Smooth muscle cell (in vitro differentiated cells): ENCODE measurements at regions not wholly inside any gene's neighbourhood (a gene's known extent, or its start where the extent isn't known, plus 50 kb on each side); places are given as distances from the start of the nearest gene placed in this dataset.

Source experiments
- DNase-seq: peaks from one replicate; lab custom pipeline; 2025; ENCODE audit not compliant: unreplicated experiment; lab: John Stamatoyannopoulos, UW
- H2AFZ ChIP-seq: fragments of 200-600 bp; sonication (generic); 2 replicates; pipeline ENCODE4 v1.6.0; 2016; ENCODE audit warnings: antibody characterized with exemption, low read depth, mild to moderate bottlenecking
- H3F3A ChIP-seq: fragments of 200-600 bp; sonication (generic); 2 replicates; pipeline ENCODE4 v1.6.0; 2017; ENCODE audit warnings: antibody characterized with exemption, low read depth
- H3K27ac ChIP-seq: fragments of 200-600 bp; sonication (generic); 2 replicates; pipeline ENCODE4 v1.5.1; 2016; ENCODE audit warnings: low read depth, mild to moderate bottlenecking
- H3K27me3 ChIP-seq: fragments of 200-600 bp; sonication (generic); 2 replicates; pipeline ENCODE4 v1.6.1; 2016; ENCODE audit warnings: low read depth, mild to moderate bottlenecking
- H3K36me3 ChIP-seq: fragments of 200-600 bp; sonication (generic); 2 replicates; pipeline ENCODE4 v1.5.1; 2016; ENCODE audit warnings: low read depth
- H3K4me1 ChIP-seq: fragments of 200-600 bp; sonication (generic); 2 replicates; pipeline ENCODE4 v1.5.1; 2016; ENCODE audit warnings: low read depth
- H3K4me2 ChIP-seq: fragments of 200-600 bp; sonication (generic); 2 replicates; pipeline ENCODE4 v1.6.0; 2016; ENCODE audit warnings: mild to moderate bottlenecking
- H3K4me3 ChIP-seq: fragments of 200-600 bp; sonication (generic); 2 replicates; pipeline ENCODE4 v1.5.1; 2016; ENCODE audit warnings: mild to moderate bottlenecking
- H3K79me2 ChIP-seq: fragments of 200-600 bp; sonication (generic); 2 replicates; pipeline ENCODE4 v1.6.0; 2016; ENCODE audit warnings: low read depth, mild to moderate bottlenecking
- H3K9ac ChIP-seq: fragments of 200-600 bp; sonication (generic); 2 replicates; pipeline ENCODE4 v1.6.0; 2016; ENCODE audit warnings: low read depth
- H3K9me3 ChIP-seq: fragments of 200-600 bp; sonication (generic); replicated peaks from 2 replicates; pipeline ENCODE4 v1.5.1; 2016; ENCODE audit warnings: low read depth
- H4K20me1 ChIP-seq: fragments of 200-600 bp; sonication (generic); 2 replicates; pipeline ENCODE4 v1.6.0; 2016; ENCODE audit warnings: low read depth
- WGBS: methylation state at CpG from one replicate; pipeline ENCODE4 v1.1.7; 2016; ENCODE audit warnings: low lambda C conversion rate; 5-methylcytosine and 5-hydroxymethylcytosine counted together
- TF ChIP-seq, protein P1 (sequence below): fragments of 200-600 bp; sonication (generic); IDR thresholded peaks from 2 replicates; pipeline ENCODE4 v1.5.1; 2017; ENCODE audit warnings: borderline replicate concordance, mild to moderate bottlenecking, antibody characterized with exemption; ENCODE audit not compliant: insufficient read depth, poor library complexity, severe bottlenecking

DNA sequence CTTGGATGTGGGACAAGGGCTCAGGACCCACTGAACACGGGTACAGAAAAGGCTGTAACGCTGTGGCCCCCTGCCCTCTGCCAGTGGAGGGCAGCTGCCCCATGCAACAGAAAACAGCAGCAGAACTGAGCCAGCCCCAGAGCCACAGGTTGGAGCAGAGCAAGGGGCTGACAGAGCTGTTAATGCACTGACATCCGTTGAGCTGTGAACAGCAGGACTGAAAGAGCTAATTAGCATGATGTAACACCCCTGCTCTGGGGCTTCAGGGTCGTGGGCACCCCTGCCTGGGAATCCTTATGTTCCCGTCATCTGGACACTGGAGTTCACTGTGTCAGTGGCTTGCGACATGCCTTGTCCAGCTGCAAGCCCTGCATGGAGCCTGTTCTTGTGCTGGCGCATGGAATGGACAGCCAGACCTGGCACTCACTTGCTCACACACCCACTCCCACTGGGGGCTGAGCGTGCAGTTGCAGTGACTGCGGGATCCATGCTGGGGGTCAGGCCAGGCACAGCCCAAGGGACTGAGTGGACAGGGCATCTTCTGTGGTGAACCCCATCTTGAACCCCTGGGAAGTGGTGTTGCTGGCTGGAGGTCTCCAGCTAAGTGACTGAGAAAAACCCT is 293.7 kb downstream of the DNAJB9 start:
- Histone ChIP-seq H3K79me2 (no peaks in the 10 kb centered on the region), H3K36me3 (no peaks in the 10 kb centered on the region), H4K20me1 (no peaks in the 10 kb centered on the region), H3F3A (no peaks in the 10 kb centered on the region), H3K4me3 (no peak overlapping the region), H3K27ac (no peak overlapping the region), H2AFZ (no peak overlapping the region), H3K27me3 (no peaks in the 10 kb centered on the region), H3K4me1 (no peaks in the 10 kb centered on the region), H3K9ac (no peak overlapping the region), H3K4me2 (no peak overlapping the region), H3K9me3 (no peaks in the 10 kb centered on the region)
- 77% methylated on average over 9 of the region's 9 CpGs for WGBS
- TF ChIP-seq, protein P1, sequence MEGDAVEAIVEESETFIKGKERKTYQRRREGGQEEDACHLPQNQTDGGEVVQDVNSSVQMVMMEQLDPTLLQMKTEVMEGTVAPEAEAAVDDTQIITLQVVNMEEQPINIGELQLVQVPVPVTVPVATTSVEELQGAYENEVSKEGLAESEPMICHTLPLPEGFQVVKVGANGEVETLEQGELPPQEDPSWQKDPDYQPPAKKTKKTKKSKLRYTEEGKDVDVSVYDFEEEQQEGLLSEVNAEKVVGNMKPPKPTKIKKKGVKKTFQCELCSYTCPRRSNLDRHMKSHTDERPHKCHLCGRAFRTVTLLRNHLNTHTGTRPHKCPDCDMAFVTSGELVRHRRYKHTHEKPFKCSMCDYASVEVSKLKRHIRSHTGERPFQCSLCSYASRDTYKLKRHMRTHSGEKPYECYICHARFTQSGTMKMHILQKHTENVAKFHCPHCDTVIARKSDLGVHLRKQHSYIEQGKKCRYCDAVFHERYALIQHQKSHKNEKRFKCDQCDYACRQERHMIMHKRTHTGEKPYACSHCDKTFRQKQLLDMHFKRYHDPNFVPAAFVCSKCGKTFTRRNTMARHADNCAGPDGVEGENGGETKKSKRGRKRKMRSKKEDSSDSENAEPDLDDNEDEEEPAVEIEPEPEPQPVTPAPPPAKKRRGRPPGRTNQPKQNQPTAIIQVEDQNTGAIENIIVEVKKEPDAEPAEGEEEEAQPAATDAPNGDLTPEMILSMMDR, result no peak
- no peak for DNase-seq

DNA sequence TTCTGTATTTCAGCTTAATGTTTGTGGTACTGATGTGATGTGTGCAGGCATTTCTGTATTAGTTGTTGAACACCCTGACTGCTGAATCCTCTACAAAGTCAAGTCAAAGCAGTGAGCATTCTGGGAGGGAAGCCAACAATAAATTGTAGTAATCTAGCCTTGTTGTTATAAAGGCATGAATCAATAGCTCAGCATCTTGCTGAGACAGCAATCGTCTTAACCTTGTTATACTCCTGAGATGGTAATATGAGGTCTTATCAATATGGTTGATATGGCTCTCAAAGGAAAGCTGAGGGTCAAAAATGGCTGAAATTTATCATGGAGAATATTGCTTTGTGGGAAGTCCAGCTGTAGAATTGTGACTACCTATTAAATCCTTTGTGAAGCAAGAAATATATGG is 299.4 kb downstream of the DNAJB9 start:
- H3K27ac ChIP-seq, result no peak overlapping the region
- no peak overlapping the region for H3K9ac ChIP-seq
- H3K36me3 ChIP-seq, result no peaks in the 10 kb centered on the region
- no peaks in the 10 kb centered on the region for H4K20me1 ChIP-seq
- no peak overlapping the region for H2AFZ ChIP-seq
- H3K4me1 ChIP-seq, result no peaks in the 10 kb centered on the region
- DNase-seq, result no peak
- no peaks in the 10 kb centered on the region for H3K9me3 ChIP-seq
- H3K4me3 ChIP-seq, result no peak overlapping the region
- TF ChIP-seq, protein P1, result no peak
- no peaks in the 10 kb centered on the region for H3K27me3 ChIP-seq
- H3K79me2 ChIP-seq, result no peaks in the 10 kb centered on the region
- no peaks in the 10 kb centered on the region for H3F3A ChIP-seq
- H3K4me2 ChIP-seq, result no peak overlapping the region
- 85% methylated on average over 1 of the region's 1 CpG for WGBS

DNA sequence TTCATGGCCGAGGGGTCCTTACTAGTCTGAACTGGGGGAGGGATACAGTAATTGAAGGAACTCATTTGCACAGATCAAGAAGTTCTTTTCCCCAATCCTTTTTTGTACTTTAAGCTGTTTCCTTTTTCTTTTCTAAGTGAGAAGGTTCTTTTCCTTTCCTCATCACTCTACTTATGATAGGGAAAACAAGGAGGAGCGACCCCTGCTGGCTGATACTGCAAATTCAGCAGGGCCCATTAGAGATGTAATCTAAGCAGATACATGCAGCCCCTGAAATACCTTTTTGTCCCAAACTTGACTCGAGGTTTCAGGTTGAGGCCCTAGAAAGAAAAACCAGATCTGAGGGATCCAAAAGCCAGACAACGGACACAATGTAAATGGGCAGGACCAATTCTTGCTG is 305.5 kb downstream of the DNAJB9 start:
- Histone ChIP-seq H3F3A (no peaks in the 10 kb centered on the region), H3K36me3 (no peaks in the 10 kb centered on the region), H3K27ac (no peak overlapping the region), H3K9ac (no peak overlapping the region), H3K4me1 (no peaks in the 10 kb centered on the region), H3K79me2 (no peaks in the 10 kb centered on the region), H3K4me3 (no peak overlapping the region), H3K9me3 (no peaks in the 10 kb centered on the region), H4K20me1 (no peaks in the 10 kb centered on the region), H3K27me3 (no peaks in the 10 kb centered on the region), H2AFZ (no peak overlapping the region), H3K4me2 (no peak overlapping the region)
- DNase-seq, result no peak
- 59% methylated on average over 4 of the region's 4 CpGs for WGBS
- TF ChIP-seq, protein P1, result peak; percentile 11

DNA sequence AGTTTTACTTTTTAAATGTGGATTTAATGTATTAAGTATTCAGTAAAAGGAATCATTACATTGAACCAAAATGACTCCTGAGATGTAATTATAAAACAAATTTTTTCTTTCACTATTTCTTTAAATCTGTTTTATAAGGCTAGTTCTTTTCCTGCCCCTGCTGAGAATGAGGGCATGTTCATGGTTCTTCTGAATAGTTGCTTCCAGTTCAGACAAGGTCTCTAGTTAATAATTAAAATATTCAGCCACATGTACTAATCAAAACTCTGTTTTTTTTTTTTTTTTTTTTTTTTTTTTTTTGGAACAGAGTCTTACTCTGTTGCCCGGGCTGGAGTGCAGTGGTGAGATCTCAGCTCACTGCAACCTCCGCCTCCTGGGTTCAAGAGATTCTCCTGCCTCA is 321.2 kb downstream of the DNAJB9 start:
- TF ChIP-seq, protein P1, result no peak
- no peak overlapping the region for H3K4me3 ChIP-seq
- no peak overlapping the region for H3K27ac ChIP-seq
- H3K9ac ChIP-seq, result no peak overlapping the region
- H3K4me2 ChIP-seq, result no peak overlapping the region
- H3K4me1 ChIP-seq, result no peaks in the 10 kb centered on the region
- 93% methylated on average over 2 of the region's 2 CpGs for WGBS
- H3K9me3 ChIP-seq, result no peaks in the 10 kb centered on the region
- H3K79me2 ChIP-seq, result no peaks in the 10 kb centered on the region
- no peaks in the 10 kb centered on the region for H3K27me3 ChIP-seq
- H2AFZ ChIP-seq, result no peak overlapping the region
- no peaks in the 10 kb centered on the region for H3K36me3 ChIP-seq
- H4K20me1 ChIP-seq, result no peaks in the 10 kb centered on the region
- no peaks in the 10 kb centered on the region for H3F3A ChIP-seq
- no peak for DNase-seq
